ENCODE measurements at regions not wholly inside any gene's neighbourhood (a gene's known extent, or its start where the extent isn't known, plus 50 kb on each side); places are given as distances from the start of the nearest gene placed in this dataset.

DNA sequence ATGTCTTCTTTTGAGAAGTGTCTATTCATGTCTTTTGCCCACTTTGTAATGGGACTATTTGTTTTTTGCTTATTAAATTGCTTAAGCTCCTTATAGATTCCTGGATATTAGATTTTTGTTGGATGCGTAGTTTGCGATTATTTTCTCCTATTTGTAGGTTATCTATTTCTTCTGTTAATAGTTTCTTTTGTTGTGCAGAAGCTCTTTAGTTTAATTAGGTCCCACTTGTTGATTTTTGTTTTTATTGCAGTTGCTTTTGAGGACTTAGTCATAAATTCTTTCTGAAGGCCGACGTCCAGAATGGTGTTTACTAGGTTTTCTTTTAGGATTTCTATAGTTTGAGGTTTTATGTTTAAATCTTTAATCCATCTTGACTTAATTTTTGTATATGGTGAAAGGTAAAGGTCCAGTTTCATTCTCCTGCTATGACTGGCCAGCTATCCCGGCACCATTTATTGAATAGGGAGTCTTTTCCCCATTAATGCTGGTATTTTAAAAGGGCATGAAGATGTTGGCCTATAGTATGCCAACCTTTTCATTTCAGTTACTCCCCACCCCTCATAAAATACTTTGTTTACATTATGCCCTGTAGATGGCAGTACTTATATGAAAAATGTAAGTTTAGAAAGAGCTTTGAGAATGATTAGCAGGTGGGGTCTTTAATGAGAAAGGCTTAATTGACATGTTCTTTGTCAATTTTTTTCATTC is 62.9 kb upstream of the PSMA6 start:
- peak in 1 of 3 donors; percentile 11 for DNase-seq
- no peaks in the 10 kb centered on the region for H3K36me3 ChIP-seq (replicated peaks in 1 of 2; ENCODE audit: control insufficient read depth in 1 of 2, insufficient read depth in 2 of 2, low read length in 2 of 2)
- no peak overlapping the region for H3K4me3 Mint-ChIP-seq
- H2AFZ ChIP-seq (ENCODE audit: insufficient read depth, low read depth, low read length, poor library complexity, severe bottlenecking) = no peak overlapping the region
- peak overlapping the region in 2 of 7 donors; percentile 54 to 79 for H3K27ac Mint-ChIP-seq
- H3K9me3 Mint-ChIP-seq = no peaks in the 10 kb centered on the region
- H3K4me3 ChIP-seq (replicated peaks in 1 of 3; ENCODE audit: low read depth in 2 of 3, low read length in 3 of 3) = no peak overlapping the region
- peaks cover 8% of the 10 kb centered on the region for H3K79me2 ChIP-seq (ENCODE audit: insufficient read depth, low read length)
- H3K27ac ChIP-seq (ENCODE audit: low read depth in 1 of 2, low read length in 2 of 2) = no peak overlapping the region
- H3K4me1 ChIP-seq (ENCODE audit: control insufficient read depth in 1 of 2, insufficient read depth in 2 of 2, low read length in 2 of 2) = peaks cover 26 to 40% of the 10 kb centered on the region in 2 donors
- no CpG with 5 or more reads among the region's 5 CpGs for WGBS (ENCODE audit: insufficient coverage)
- peaks cover 0 to 3% (median 0%) of the 10 kb centered on the region in 3 donors for H3K27me3 Mint-ChIP-seq (ENCODE audit: low read depth in 3 of 3)
- H3K4me1 Mint-ChIP-seq = peaks cover 37% of the 10 kb centered on the region
- TF ChIP-seq, protein P1, sequence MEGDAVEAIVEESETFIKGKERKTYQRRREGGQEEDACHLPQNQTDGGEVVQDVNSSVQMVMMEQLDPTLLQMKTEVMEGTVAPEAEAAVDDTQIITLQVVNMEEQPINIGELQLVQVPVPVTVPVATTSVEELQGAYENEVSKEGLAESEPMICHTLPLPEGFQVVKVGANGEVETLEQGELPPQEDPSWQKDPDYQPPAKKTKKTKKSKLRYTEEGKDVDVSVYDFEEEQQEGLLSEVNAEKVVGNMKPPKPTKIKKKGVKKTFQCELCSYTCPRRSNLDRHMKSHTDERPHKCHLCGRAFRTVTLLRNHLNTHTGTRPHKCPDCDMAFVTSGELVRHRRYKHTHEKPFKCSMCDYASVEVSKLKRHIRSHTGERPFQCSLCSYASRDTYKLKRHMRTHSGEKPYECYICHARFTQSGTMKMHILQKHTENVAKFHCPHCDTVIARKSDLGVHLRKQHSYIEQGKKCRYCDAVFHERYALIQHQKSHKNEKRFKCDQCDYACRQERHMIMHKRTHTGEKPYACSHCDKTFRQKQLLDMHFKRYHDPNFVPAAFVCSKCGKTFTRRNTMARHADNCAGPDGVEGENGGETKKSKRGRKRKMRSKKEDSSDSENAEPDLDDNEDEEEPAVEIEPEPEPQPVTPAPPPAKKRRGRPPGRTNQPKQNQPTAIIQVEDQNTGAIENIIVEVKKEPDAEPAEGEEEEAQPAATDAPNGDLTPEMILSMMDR (IDR thresholded peaks at IDR 0.05) = peak; percentile 56
- H3K9me3 ChIP-seq (replicated peaks in 1 of 2; ENCODE audit: control insufficient read depth in 1 of 2, insufficient read depth in 1 of 2, low read length in 2 of 2) = no peaks in the 10 kb centered on the region
- no peaks in the 10 kb centered on the region for H3K27me3 ChIP-seq (ENCODE audit: control insufficient read depth in 2 of 2, insufficient read depth in 2 of 2, low read length in 2 of 2)
- H4K20me1 ChIP-seq (ENCODE audit: insufficient read depth, low read length) = no peaks in the 10 kb centered on the region
- H3K36me3 Mint-ChIP-seq = peaks cover 5 to 6% of the 10 kb centered on the region in 2 donors
- no peak overlapping the region for H3K4me2 ChIP-seq (replicated peaks; ENCODE audit: extremely low read depth, low read length, poor library complexity, severe bottlenecking)
- intact Hi-C loops (cut with micrococcal nuclease) = no loop called here
- no peak overlapping the region for H3K9ac ChIP-seq (ENCODE audit: insufficient read depth, low read length, poor library complexity, severe bottlenecking)

DNA sequence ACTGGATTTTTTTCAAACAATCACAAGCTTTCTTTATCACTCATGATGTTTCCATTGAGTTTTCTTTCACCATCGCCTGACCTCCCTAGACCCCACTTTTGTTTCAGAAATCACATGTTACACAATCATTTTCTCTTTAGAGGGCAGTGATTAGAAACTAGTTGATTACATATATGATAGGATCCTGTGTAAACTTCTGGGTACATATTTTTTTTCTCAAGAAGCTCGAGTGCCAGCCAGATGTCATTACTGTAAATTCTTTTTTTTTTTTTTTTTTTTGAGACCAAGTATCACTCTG is 62.4 kb upstream of the PSMA6 start:
- WGBS (ENCODE audit: insufficient coverage) = no CpG with 5 or more reads among the region's 2 CpGs
- Histone ChIP-seq H4K20me1 (ENCODE audit: insufficient read depth, low read length) (no peaks in the 10 kb centered on the region), H3K4me2 (replicated peaks; ENCODE audit: extremely low read depth, low read length, poor library complexity, severe bottlenecking) (no peak overlapping the region), H3K4me1 (ENCODE audit: control insufficient read depth in 1 of 2, insufficient read depth in 2 of 2, low read length in 2 of 2) (peaks cover 31 to 45% of the 10 kb centered on the region in 2 donors), H3K4me3 (replicated peaks in 1 of 3; ENCODE audit: low read depth in 2 of 3, low read length in 3 of 3) (no peak overlapping the region), H3K9me3 (replicated peaks in 1 of 2; ENCODE audit: control insufficient read depth in 1 of 2, insufficient read depth in 1 of 2, low read length in 2 of 2) (no peaks in the 10 kb centered on the region), H3K36me3 (replicated peaks in 1 of 2; ENCODE audit: control insufficient read depth in 1 of 2, insufficient read depth in 2 of 2, low read length in 2 of 2) (no peaks in the 10 kb centered on the region), H3K79me2 (ENCODE audit: insufficient read depth, low read length) (peaks cover 8% of the 10 kb centered on the region), H3K27me3 (ENCODE audit: control insufficient read depth in 2 of 2, insufficient read depth in 2 of 2, low read length in 2 of 2) (no peaks in the 10 kb centered on the region), H3K9ac (ENCODE audit: insufficient read depth, low read length, poor library complexity, severe bottlenecking) (no peak overlapping the region), H2AFZ (ENCODE audit: insufficient read depth, low read depth, low read length, poor library complexity, severe bottlenecking) (no peak overlapping the region), H3K27ac (ENCODE audit: low read depth in 1 of 2, low read length in 2 of 2) (no peak overlapping the region)
- no peak for DNase-seq
- no peaks in the 10 kb centered on the region for H3K9me3 Mint-ChIP-seq
- peaks cover 5 to 6% of the 10 kb centered on the region in 2 donors for H3K36me3 Mint-ChIP-seq
- intact Hi-C loops (cut with micrococcal nuclease) = loop anchor here in 1 of 2 donors (5.0 kb wide), 1 partner anchor 178 kb away; no protein-coding TSS in a partner anchor
- peaks cover 0 to 3% (median 0%) of the 10 kb centered on the region in 3 donors for H3K27me3 Mint-ChIP-seq (ENCODE audit: low read depth in 3 of 3)
- H3K4me3 Mint-ChIP-seq = no peak overlapping the region
- peak overlapping the region in 2 of 7 donors; percentile 74 to 79 for H3K27ac Mint-ChIP-seq
- TF ChIP-seq, protein P1 (IDR thresholded peaks at IDR 0.05) = peak; percentile 15
- H3K4me1 Mint-ChIP-seq = peaks cover 43% of the 10 kb centered on the region
